GM20431 (cell line): ENCODE measurements at regions not wholly inside any gene's neighbourhood (a gene's known extent, or its start where the extent isn't known, plus 50 kb on each side); places are given as distances from the start of the nearest gene placed in this dataset.
"Not testable (repeated sequence)": the region's sequence is repeated elsewhere in the genome, so short reads cannot be mapped to it uniquely, and the experiment has no call there.

Experiments
- in situ Hi-C: fragments of 300-500 bp; cut with MseI, MboI; formaldehyde crosslinking; loops from one replicate; pipeline ENCODE4 v1.15.0; 2020; ENCODE audit warnings: low sequenced_read_pairs; ENCODE audit not compliant: unreplicated experiment

DNA sequence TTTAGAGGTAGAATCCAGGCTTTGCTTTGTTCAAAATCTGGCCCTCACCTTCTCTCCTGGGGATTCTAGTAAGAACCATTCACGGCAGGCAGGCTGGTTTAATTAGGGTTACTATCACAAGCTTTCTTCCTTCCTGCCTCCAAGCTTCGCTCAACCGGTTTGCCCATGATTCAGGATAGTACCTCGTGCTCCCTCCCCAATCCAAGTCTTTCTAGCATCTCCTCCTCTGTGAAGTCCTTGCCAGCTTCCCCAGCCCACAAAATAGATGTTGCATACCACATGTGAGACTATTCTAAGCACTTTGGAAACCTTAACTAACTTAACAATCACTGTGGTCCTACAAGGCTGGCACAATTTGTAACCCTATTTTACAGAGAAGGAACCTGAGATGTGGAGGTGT lies 135.1 kb downstream of the SOCS6 start:
- in situ Hi-C loops, result no loop called here

DNA sequence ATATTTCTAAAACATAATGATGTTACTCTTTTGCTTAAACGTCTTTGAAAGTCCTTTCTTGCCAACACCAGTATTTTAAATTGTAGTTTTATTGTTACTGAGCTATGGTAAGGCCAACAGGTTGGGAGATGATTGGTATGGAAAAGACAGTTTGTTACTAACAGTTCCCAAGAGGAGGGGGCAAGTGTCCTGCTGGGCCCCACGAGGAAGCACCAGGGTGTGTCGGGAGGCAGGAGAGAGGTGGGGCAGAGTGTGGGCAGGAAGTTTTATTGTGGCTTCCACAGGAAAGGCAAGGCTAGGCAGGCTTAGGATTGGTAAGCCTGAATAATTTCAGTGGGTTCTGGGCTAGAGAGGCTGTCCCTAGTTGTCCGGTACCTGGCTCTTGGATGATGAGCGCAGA lies 134.3 kb downstream of the SOCS6 start:
- in situ Hi-C loops, result no loop called here

DNA sequence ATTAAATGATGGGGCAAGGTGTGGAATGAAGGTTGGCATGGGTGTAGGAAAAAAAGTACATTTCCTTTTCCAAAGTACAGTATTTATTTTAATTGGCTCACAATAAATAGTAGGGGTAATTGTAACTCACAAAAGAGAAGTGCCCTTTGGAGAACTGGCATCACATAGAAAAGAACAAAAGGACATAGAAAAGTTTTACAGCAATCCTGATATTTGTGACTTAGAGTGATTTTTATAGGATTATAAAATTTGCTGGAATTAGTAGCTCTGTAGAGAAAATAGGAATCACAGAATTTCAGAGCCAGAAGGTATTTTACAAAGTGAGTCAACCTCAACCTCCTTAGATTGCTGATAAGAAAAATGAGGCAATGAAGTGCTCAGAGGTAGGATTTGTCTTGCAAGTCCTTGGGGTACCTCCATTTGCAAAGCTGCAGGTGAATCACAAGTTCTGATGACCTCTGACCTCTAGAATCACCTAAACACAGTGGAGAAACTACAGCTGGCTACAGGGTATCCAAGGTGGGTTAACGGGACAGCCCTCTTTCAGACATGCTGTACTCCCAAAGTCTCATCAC lies 133.6 kb downstream of the SOCS6 start:
- in situ Hi-C loops, result no loop called here

DNA sequence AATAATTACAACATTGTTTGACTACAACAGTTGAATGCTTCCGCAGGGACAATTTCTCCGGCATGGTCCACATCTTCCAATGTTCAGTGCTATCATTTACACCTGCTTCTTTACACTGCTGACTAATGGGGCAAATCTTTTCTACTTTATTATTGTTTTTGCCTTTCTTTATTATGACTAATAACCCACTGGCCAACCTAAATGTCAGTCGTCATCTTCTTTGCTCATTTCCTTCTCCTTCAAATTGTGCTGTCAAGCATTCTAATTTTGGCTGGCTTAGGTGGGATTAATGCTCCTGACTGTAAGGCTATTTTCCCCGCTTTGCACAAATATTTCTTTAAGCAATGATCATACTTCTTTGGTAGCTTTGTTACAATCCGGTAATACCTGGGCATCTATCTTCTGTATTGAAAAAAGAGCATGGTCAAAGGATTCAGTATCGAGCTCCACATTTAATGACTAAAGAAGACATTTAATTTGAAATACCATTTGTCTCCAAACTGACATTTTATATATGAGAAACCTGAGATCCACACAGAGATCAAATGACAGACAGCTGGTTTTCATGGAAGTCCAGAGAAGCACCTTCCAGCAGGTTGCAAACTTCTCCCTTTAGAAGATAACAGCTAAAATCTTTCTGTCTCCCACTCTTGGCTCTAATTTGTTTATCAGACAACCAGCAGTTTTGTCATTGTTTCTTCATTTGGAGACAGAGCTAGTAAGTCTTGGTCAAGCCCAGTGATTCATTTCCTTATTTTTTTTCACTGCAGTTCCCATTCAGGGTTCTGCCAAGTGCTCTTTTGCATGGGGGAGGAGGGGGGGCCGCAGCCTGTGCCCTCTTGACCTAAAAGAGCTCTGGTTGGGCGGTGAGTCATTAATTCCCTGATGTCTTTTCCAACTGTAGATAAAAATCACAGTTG lies 132.9 kb downstream of the SOCS6 start:
- in situ Hi-C loops, result no loop called here

DNA sequence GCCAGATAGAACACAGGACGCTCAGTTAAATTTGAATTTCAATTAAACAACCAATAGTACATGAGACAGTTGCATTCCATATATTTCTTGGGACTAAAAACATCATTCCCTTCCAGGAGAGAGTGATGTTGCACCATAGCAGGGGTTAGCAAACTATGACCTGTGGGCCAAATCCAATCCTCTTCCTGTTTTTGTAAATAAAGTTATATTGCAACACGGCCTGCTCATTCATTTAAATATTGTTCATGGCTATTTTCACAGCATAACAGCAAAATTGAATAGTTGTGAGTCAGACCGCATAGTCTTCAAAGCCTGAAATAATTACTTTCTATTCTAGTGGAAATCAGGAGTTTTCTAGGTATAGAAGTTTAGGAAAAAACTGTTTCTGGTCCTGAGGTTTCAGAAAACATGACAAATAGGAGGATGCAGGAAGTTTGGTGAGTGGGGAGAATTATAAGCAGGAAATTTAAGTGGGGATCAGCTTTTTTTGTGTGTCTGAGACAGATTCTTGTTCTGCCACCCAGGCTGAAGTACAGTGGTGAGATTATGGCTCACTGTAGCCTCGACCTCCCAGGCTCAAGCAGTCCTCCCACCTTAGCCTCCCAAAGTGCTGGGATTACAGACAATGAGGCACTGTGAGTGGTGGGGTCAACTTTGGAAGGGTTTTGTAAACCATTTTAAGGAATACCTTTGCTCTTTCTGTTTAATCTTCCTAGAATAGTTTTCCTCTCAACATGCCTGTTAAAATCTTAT lies 131.5 kb downstream of the SOCS6 start:
- in situ Hi-C loops, result no loop called here

DNA sequence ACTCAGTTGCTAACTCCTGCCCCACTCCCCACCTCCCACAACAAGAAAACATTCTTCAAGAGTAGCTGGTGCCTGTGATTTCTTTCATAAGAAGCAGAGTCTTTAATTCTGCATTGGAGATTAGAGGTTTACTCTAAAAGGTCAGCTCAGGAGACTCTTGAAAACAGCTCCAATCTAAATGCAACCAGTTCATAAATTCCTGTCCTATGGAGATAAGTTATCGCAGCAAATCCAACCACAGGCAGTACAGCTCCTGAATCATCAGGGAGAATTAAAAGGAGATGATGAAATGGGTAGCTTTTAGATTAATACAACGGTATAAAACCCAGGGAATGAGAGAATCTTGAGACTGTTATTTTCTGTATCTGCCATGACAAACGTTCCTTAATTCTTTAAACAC lies 130.7 kb downstream of the SOCS6 start:
- in situ Hi-C loops, result no loop called here

DNA sequence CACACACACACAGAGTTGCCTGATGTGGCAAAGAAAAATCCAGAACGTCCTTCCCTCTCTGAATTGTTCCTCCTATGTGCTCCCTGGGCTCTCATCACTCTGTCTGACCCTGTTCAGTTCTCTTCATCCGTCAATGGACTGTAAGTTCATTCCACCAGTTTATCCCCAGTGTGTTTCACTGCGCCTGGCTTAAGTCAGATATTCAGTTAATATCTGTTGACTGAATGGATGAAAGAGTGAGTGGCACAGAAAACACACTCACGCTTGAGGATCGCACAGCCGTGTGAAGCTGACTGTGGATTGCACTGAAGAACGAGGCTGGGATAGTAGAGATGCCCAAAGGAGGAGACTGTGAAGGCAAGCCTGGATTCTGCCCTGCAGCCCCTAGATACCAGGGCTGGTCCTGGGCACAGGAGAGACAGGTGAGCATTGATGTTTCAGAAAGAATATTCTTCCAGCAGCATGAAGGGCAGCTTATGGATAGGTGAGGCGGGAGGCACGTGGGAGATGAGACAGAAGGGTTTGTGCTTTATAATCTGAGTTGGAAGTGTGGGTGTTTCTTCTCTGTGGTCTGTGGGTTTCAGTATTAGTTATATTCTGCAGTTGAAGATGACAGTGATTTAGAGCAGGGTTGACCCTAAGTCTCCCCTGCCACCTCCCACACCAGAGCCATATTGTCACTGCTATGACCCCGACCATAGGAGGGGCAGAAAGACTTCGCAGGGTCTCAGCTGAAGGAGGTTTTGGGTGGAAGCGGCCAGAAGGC lies 129.9 kb downstream of the SOCS6 start:
- in situ Hi-C loops, result no loop called here

DNA sequence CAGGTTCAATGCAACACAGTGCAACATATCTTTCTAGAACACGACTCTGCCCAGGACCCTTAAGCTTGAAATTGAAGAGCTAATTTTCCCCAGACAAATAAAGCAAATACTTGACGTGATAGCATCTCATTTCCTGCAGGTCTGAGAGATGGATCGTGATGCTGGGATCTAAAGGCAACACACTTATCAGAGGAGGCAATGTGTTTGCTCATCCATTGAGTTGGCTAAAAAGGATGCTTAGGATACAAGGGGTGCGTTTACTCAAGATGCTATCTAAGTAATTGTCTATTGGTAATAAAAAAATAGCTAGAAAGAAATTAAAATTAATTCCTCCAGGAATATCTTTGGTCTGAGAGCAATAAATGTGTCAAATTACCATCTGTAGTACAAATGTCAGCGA lies 129.0 kb downstream of the SOCS6 start:
- in situ Hi-C loops, result no loop called here

DNA sequence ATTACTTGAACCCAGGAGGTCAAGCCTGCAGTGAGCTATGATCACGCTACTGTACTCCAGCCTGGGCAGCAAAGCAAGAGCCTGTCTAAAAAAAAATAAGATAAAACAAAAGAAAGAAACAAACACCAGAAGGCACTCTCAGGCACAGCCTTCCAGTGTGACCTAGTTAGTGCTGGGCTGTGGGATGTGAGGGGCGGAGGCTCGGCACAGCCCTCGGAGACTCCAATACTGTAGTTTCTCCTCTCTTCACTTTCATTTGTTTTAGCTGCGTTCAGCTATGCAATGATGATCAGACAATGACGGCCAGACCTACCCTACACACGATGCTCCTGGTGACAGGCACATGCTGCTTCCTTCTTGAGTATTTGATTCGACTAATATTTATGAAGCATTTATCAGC lies 127.7 kb downstream of the SOCS6 start:
- in situ Hi-C loops, result no loop called here

DNA sequence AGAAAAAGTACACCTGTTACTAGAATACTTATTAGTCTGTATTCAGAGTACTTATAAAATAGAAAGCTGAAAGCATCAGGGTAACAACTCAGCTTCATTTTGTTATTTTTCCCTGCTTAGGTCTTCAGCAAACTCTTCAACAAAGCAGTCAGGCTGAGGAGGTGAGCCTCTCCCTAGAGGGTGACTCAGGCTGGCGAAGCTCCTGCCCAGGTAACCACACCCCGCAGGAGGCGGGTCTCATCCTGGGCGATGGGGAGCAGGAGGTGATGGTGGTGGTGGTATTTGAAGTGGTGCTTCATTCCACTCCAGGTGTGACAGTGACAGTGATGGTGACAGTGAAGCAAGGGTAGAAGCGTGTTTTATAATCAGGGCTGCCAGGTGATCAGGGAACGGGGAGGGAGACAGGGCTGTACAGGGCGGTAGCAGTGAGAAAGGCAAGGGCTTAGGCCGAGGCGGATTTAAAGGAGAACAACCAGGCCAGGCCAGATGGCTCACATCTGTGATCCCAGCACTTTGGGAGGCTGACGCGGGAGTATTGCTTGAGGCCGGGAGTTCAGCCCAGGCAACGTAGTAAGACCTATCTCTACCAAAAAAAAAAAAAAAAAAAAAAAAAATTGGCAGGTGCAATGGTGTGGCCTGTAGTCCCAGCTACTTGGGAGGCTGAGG lies 127.1 kb downstream of the SOCS6 start:
- in situ Hi-C loops, result no loop called here

DNA sequence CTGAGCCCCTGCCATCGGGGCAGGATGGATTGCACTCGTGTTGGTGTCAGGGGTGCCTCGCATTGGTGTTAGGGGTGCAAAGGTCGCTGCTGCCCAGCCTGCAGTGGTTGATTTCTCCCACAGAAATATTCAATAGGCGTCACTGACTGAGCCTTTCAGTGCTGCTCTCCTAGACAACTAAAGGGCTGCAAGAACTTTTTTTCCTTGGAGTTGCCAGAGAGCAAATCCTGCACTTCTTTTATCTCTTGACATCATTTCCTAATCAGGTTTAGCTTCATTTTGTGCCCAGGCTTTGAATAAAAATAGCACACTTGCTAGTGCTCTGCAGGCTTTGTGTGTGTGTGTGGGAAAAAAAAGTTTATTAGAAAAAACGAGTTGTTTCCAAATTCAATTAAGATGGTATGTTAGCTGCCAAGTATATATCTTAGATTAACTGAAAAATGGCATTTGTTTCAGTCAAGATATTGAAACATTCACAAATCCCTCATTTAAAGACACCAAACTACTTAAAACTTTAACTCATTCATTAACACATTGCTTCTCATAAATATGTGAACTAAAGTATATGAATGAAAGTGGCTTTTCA lies 125.6 kb downstream of the SOCS6 start:
- in situ Hi-C loops, result no loop called here

DNA sequence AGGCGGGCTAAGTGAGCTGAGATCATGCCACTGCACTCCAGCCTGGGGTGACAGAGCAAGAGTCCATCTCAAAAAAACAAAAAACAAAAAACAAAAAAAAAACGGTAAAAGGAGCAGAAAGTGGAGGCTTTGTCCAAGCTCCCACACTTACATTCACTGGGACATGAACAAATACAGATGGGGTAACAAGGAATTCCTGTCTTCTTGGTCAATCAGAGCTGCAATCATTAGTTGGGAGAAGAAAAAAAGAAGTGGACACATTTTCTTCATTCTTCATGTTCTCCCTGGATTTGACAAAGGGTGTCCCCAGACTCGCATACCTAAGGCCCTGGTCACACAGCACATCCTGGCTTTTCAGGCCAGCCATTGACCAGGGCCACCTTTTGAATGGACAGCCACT lies 124.6 kb downstream of the SOCS6 start:
- in situ Hi-C loops, result no loop called here

DNA sequence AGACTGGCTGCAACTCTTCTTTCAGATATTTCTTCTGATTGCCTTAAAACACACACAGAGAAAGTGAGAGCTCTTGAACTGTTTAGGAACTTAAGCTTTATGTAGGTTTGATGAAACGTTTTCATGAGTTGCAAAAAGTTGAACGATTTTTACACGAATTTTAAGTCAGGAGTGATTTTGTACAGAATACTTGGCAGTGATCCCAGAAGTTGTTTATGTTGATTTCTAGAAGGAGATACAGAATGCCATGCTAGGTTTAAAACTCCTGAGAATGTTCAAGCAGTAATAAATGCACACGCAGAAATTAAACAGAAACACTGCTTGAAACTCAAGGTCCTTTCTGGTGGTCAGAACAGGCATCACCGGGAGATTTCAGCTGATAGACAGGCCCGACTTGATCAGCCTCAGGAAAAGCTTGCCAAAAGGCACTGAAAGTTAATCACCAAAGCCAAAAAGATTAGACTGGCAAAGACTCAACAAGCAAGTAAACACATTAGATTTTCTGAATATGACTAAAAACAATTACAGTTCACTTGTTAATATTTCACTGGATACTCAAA lies 123.1 kb downstream of the SOCS6 start:
- in situ Hi-C loops, result no loop called here

DNA sequence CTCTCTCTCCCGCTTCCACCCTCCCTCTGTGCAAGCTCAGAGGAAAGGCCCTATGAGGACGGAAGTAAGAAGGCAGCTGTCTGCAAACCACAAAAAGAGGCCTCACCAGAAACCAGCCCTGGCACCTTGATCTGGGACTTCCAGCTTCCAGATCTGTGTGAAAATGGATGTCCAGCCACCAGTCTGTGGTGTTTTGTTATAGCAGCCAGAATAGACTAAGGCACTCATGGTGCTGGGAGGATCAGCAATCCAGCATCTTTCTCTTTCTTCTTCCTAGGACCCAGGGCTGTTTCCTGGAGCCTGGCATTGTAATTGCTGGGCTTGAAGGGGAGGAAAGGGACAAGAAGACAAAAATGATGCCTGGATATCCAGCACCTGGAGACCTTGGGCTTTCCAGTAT lies 122.5 kb downstream of the SOCS6 start:
- in situ Hi-C loops, result no loop called here

DNA sequence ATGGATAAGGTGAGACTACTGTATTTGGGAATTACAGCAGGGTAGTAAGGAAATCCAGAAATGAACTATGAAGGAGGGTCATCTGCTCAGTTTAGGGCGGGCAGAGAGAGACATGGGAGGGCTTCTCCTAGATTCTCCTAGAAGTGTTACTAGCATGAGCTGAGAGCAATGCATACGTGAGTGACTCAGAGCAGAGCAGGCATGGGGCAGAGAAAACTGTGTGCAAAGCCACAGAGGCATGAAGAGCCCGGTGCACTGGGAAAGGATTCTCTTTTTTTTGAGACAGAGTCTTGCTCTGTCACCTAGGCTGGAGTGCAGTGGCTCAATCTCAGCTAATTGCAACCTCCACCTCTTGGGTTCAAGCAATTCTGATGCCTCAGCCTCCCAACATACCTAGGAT lies 116.2 kb downstream of the SOCS6 start:
- in situ Hi-C loops, result no loop called here

DNA sequence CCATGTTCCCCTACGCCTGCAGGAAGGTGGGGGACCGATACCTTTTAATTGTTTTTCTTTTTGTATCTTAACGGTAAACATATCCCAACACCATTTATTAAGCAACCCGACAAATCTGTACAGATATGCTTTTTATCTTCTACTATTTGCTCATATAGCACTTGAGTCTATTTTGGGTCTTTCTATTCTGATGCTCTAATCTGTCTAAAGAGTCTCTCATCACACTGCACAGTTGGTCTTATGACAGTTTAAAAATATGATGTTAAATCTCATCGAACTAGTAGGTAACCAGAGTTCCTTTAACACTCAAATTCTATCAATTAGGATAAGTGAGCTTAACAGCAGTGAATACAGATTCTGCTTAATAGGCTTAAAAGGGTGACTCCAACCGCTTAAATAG lies 111.6 kb downstream of the SOCS6 start:
- in situ Hi-C loops, result no loop called here

DNA sequence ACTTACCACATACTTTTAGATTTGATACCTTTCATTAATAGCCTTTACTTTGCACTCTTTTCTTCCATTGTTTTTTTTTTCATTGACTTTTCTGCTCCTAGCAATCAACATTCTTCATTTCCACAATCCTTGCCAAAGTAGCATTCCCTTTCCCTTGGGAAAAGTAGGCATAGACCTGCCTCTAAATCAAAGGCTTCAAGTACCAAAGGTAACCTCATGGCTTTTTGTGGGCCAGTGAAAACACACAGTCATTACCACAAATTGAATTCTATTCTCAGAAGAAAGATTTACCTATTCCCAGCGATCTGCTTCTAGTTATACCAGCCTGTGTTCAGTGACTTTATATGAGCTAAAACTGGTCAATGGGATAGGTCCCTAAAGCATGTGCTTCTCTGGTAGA lies 109.2 kb downstream of the SOCS6 start:
- in situ Hi-C loops, result no loop called here

DNA sequence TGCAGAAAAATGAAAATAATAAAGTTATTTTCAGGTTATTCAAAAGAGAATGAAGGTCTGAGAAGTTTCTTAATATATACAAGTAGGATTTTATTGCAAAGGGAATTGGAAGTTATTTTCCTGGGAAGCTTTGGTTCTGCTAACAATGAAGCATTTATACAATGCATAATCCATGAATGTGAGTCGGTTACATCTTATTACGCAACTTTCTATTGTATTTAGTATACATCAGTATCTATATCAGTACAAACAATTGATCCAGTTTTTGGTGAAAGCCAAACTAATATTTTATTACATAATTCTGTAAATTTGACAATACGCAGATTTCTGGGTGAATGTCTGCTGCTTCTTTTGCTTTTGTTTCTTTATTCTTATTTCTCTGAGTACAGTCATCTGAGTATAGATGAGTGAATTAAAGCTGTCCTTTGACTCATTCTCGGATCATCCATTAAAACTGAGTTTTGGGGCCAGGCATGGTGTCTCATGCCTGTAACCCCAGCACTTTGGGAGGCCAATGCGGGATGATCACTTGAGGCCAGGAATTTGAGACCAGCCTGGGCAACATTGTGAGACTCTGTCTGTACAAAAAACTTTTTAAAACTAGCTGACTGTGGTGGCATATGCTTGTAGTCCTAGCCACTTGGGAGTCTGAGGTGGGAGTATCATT lies 108.5 kb downstream of the SOCS6 start:
- in situ Hi-C loops, result no loop called here

DNA sequence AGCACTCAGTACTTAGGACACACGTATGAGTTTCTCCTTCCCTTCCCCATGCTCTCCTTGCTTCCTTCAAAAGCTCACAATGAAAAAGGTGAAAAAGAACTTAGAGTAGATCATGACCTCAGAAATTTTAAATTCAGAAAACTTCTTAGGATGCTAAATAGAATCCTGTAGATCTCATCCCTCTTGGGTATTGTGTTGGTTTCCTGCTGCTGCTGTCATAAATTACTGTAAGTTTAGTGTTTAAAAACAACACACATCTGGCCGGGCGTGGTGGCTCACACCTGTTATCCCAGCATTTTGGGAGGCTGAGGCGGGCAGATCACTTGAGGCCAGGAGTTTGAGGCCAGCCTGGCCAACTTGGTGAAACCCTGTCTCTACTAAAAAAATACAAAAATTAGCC lies 106.9 kb downstream of the SOCS6 start:
- in situ Hi-C loops, result not testable (repeated sequence)
